ENCODE measurements at regions not wholly inside any gene's neighbourhood (a gene's known extent, or its start where the extent isn't known, plus 50 kb on each side); places are given as distances from the start of the nearest gene placed in this dataset.

- TF ChIP-seq PATZ1 (CRISPR knock-in tag; IDR thresholded peaks at IDR 0.05; ENCODE audit: borderline replicate concordance) = no peak
- TF ChIP-seq ZNF565 (CRISPR knock-in tag; conservative IDR thresholded peaks at IDR 0.05; ENCODE audit: low read depth) = no peak
Measured at GRCh38 chr10:81096558-81096957, 558.9 kb downstream of the SH2D4B start (continued).

GRCh38 chr10:81101062-81101461, 563.4 kb downstream of the SH2D4B start:
- TF ChIP-seq SNAI2 (CRISPR knock-in tag; IDR thresholded peaks at IDR 0.05) = no peak
- TF ChIP-seq TSHZ2 (CRISPR knock-in tag; IDR thresholded peaks at IDR 0.05) = no peak
- TF ChIP-seq GLIS3 (CRISPR knock-in tag; IDR thresholded peaks at IDR 0.05) = no peak
- TF ChIP-seq ZFP3 (CRISPR knock-in tag; IDR thresholded peaks at IDR 0.05) = no peak
- TF ChIP-seq ZNF565 (CRISPR knock-in tag; conservative IDR thresholded peaks at IDR 0.05; ENCODE audit: low read depth) = no peak
- TF ChIP-seq POU6F1 (CRISPR knock-in tag; IDR thresholded peaks at IDR 0.05; ENCODE audit: borderline replicate concordance, low read depth) = no peak
- no peak for TF ChIP-seq ZC3H10 (CRISPR knock-in tag; IDR thresholded peaks at IDR 0.05)
- no peak for TF ChIP-seq BACH2 (CRISPR knock-in tag; IDR thresholded peaks at IDR 0.05; ENCODE audit: borderline replicate concordance)
- no peak for TF ChIP-seq PATZ1 (CRISPR knock-in tag; IDR thresholded peaks at IDR 0.05; ENCODE audit: borderline replicate concordance)
- ATAC-seq = no peak

- TF ChIP-seq ISL1 (CRISPR knock-in tag; IDR thresholded peaks at IDR 0.05) = no peak
- TF ChIP-seq ZNF8 (CRISPR knock-in tag; IDR thresholded peaks at IDR 0.05) = no peak
- TF ChIP-seq ESRRG (CRISPR knock-in tag; IDR thresholded peaks at IDR 0.05) = no peak
- no peak for TF ChIP-seq ZNF565 (CRISPR knock-in tag; conservative IDR thresholded peaks at IDR 0.05; ENCODE audit: low read depth)
- no peak for TF ChIP-seq TCF4 (CRISPR knock-in tag; IDR thresholded peaks at IDR 0.05; ENCODE audit: borderline replicate concordance)
- TF ChIP-seq RARB (CRISPR knock-in tag; IDR thresholded peaks at IDR 0.05) = no peak
- no peak for TF ChIP-seq PATZ1 (CRISPR knock-in tag; IDR thresholded peaks at IDR 0.05; ENCODE audit: borderline replicate concordance)
- no peak for TF ChIP-seq POU6F1 (CRISPR knock-in tag; IDR thresholded peaks at IDR 0.05; ENCODE audit: borderline replicate concordance, low read depth)
- TF ChIP-seq GLIS3 (CRISPR knock-in tag; IDR thresholded peaks at IDR 0.05) = no peak
- no peak for TF ChIP-seq ZC3H10 (CRISPR knock-in tag; IDR thresholded peaks at IDR 0.05)
- TF ChIP-seq ZFP30 (CRISPR knock-in tag; IDR thresholded peaks at IDR 0.05) = no peak
- no peak for ATAC-seq
Measured at GRCh38 chr10:81104494-81104893, 566.8 kb downstream of the SH2D4B start.
